PC-3 (cell line): ENCODE measurements at regions not wholly inside any gene's neighbourhood (a gene's known extent, or its start where the extent isn't known, plus 50 kb on each side); places are given as distances from the start of the nearest gene placed in this dataset.

Experiments used
- ATAC-seq: fragments of 200-7000 bp; cut with Tn5 transposase; 2 replicates; pipeline ENCODE4 v1.9.1; 2020; ENCODE audit warnings: mild to moderate bottlenecking, moderate library complexity
- BruUV-seq: library from RNA; stranded (reverse); fragments of 400-500 nt; replicated peaks from 2 replicates; lab custom pipeline; 2021; lab: Mats Ljungman, UMichigan
- CTCF ChIA-PET: fragments of 300-600 bp; sonication (Branson Sonifier 250); formaldehyde crosslinking; loops from one replicate; lab custom pipeline; 2022; ENCODE audit warnings: antibody characterized with exemption; lab: Charles Lee
- POLR2A ChIA-PET: fragments of 300-600 bp; sonication (Branson Sonifier 250); formaldehyde crosslinking; loops from one replicate; lab custom pipeline; 2022; ENCODE audit warnings: antibody characterized with exemption; ENCODE audit not compliant: unreplicated experiment; lab: Charles Lee
- DNase-seq: peaks from one replicate; pipeline ENCODE4 v3.0.0-alpha.2; 2015
- H2AFZ ChIP-seq: fragments of 300-600 bp; sonication (generic); 2 replicates; pipeline ENCODE4 v1.6.0; 2016; ENCODE audit warnings: antibody characterized with exemption, low read length
- H3F3A ChIP-seq: fragments of 300-600 bp; sonication (generic); one replicate; pipeline ENCODE4 v1.6.0; 2017; ENCODE audit warnings: antibody characterized with exemption, low read length, control low read depth, mild to moderate bottlenecking; ENCODE audit not compliant: unreplicated experiment
- H3K27ac ChIP-seq: fragments of 300-600 bp; sonication (generic); 2 replicates; pipeline ENCODE4 v1.5.1; 2016; ENCODE audit warnings: mild to moderate bottlenecking, low read length
- H3K27me3 ChIP-seq: fragments of 300-600 bp; sonication (generic); 2 replicates; pipeline ENCODE4 v1.6.1; 2016; ENCODE audit warnings: low read length, mixed read lengths
- H3K36me3 ChIP-seq: fragments of 300-600 bp; sonication (generic); 2 replicates; pipeline ENCODE4 v1.6.1; 2016; ENCODE audit warnings: low read depth, mixed run types, low read length, mixed read lengths
- H3K4me1 ChIP-seq: fragments of 300-600 bp; sonication (generic); 2 replicates; pipeline ENCODE4 v1.5.1; 2016; ENCODE audit warnings: low read length; ENCODE audit not compliant: insufficient read depth
- H3K4me2 ChIP-seq: fragments of 300-600 bp; sonication (generic); 2 replicates; pipeline ENCODE4 v1.6.0; 2016; ENCODE audit warnings: low read length
- H3K4me3 ChIP-seq: fragments of 300-600 bp; sonication (generic); 2 replicates; pipeline ENCODE4 v1.5.1; 2016; ENCODE audit warnings: mild to moderate bottlenecking, low read length, mixed read lengths
- H3K79me2 ChIP-seq: fragments of 300-600 bp; sonication (generic); 2 replicates; pipeline ENCODE4 v1.6.1; 2017; ENCODE audit warnings: low read length, mixed read lengths
- H3K9ac ChIP-seq: fragments of 300-600 bp; sonication (generic); 2 replicates; pipeline ENCODE4 v1.6.0; 2016; ENCODE audit warnings: mild to moderate bottlenecking, low read length
- H3K9me2 ChIP-seq: fragments of 300-600 bp; sonication (generic); replicated peaks from 2 replicates; pipeline ENCODE4 v1.6.1; 2016; ENCODE audit warnings: mixed run types, low read length, mixed read lengths
- H3K9me3 ChIP-seq: fragments of 300-600 bp; sonication (generic); 2 replicates; pipeline ENCODE4 v1.6.1; 2016; ENCODE audit warnings: low read length, mixed read lengths
- H4K20me1 ChIP-seq: fragments of 300-600 bp; sonication (generic); 2 replicates; pipeline ENCODE4 v1.6.1; 2016; ENCODE audit warnings: low read length, mixed read lengths
- CTCF ChIP-seq: fragments of 300-600 bp; sonication (generic); conservative IDR thresholded peaks from 2 replicates; pipeline ENCODE4 v1.5.1; 2017; ENCODE audit warnings: antibody characterized with exemption, low read depth, mild to moderate bottlenecking, low read length
- EZH2 ChIP-seq: fragments of 300-600 bp; sonication (generic); IDR thresholded peaks from one replicate; pipeline ENCODE4 v1.6.1; 2017; ENCODE audit warnings: antibody characterized with exemption, mild to moderate bottlenecking, low read length; ENCODE audit not compliant: unreplicated experiment
- EZH2phosphoT487 ChIP-seq: fragments of 300-600 bp; sonication (generic); IDR thresholded peaks from 2 replicates; pipeline ENCODE4 v1.6.1; 2018; ENCODE audit warnings: mild to moderate bottlenecking, antibody characterized with exemption, low read length, borderline replicate concordance
- intact Hi-C: fragments of 100-400 bp; cut with micrococcal nuclease; formaldehyde crosslinking; loops from 2 replicates; pipeline ENCODE4 v1.9.0; 2023

GRCh38 chr4:81883530-81884450 lies 412.1 kb upstream of the RASGEF1B start:
- POLR2A ChIA-PET, result no interaction called here
- CTCF ChIA-PET, result no interaction called here

GRCh38 chr4:81883004-81883403 lies 411.3 kb upstream of the RASGEF1B start:
- intact Hi-C loops, result no loop called here
- Histone ChIP-seq H3K27me3 (peaks cover 5% of the 10 kb centered on the region; the same call in 1 of the 2 replicates), H3K9me3 (no peaks in the 10 kb centered on the region), H4K20me1 (no peaks in the 10 kb centered on the region), H3K4me1 (no peaks in the 10 kb centered on the region), H3K36me3 (no peaks in the 10 kb centered on the region), H3K9ac (no peak overlapping the region), H3K79me2 (no peaks in the 10 kb centered on the region), H3F3A (no peaks in the 10 kb centered on the region), H3K4me2 (no peak overlapping the region), H3K27ac (no peak overlapping the region), H3K9me2 (no peaks in the 10 kb centered on the region), H2AFZ (no peak overlapping the region), H3K4me3 (no peak overlapping the region)
- ATAC-seq, result no peak
- TF ChIP-seq EZH2, result no peak
- TF ChIP-seq EZH2phosphoT487, result no peak
- TF ChIP-seq CTCF, result no peak
- CTCF ChIA-PET, result no interaction called here
- DNase-seq, result no peak
- no TSS peak for BruUV-seq
- POLR2A ChIA-PET, result no interaction called here

More at GRCh38 chr4:81883530-81884450, 412.1 kb upstream of the RASGEF1B start:
- no peak overlapping the region for H3K27ac ChIP-seq
- no TSS peak for BruUV-seq
- H3K4me3 ChIP-seq, result no peak overlapping the region
- H3K9me3 ChIP-seq, result no peaks in the 10 kb centered on the region
- intact Hi-C loops, result no loop called here
- no peaks in the 10 kb centered on the region for H3K36me3 ChIP-seq
- no peak overlapping the region for H2AFZ ChIP-seq
- TF ChIP-seq CTCF (no peak), EZH2 (no peak), EZH2phosphoT487 (no peak)
- no peaks in the 10 kb centered on the region for H4K20me1 ChIP-seq
- no peak for DNase-seq
- ATAC-seq, result no peak
- H3K4me2 ChIP-seq, result no peak overlapping the region
- H3K79me2 ChIP-seq, result no peaks in the 10 kb centered on the region
- H3K4me1 ChIP-seq, result no peaks in the 10 kb centered on the region
- H3K27me3 ChIP-seq, result peaks cover 4% of the 10 kb centered on the region; the same call in 1 of the 2 replicates
- no peak overlapping the region for H3K9ac ChIP-seq
- no peaks in the 10 kb centered on the region for H3K9me2 ChIP-seq
- H3F3A ChIP-seq, result no peaks in the 10 kb centered on the region
